ENCODE measurements at regions not wholly inside any gene's neighbourhood (a gene's known extent, or its start where the extent isn't known, plus 50 kb on each side); places are given as distances from the start of the nearest gene placed in this dataset.
"Not testable (repeated sequence)": the region's sequence is repeated elsewhere in the genome, so short reads cannot be mapped to it uniquely, and the experiment has no call there.

GRCh38 chr17:15836249-15836982, 104.3 kb downstream of the TBC1D26 start:
- intact Hi-C loops (cut with DNase I); H3K4me3 ChIP-seq; H3K4me1 ChIP-seq; H3K27ac ChIP-seq; H3K9me3 ChIP-seq; ATAC-seq; H3K27me3 ChIP-seq; DNase-seq; H3K36me3 ChIP-seq: not testable (repeated sequence)

GRCh38 chr17:15836991-15837390, 104.9 kb downstream of the TBC1D26 start:
- H3K9me3 ChIP-seq; H3K27me3 ChIP-seq; H3K36me3 ChIP-seq; intact Hi-C loops (cut with DNase I); DNase-seq; H3K4me1 ChIP-seq; H3K4me3 ChIP-seq; ATAC-seq; H3K27ac ChIP-seq: not testable (repeated sequence)

GRCh38 chr17:15847447-15848229, 97.3 kb upstream of the ADORA2B start:
- DNase-seq, H3K36me3 ChIP-seq, H3K9me3 ChIP-seq: not testable (repeated sequence)

GRCh38 chr17:15849054-15849453, 95.9 kb upstream of the ADORA2B start:
- ATAC-seq: peak; percentile 98
- TF ChIP-seq CTCF (IDR thresholded peaks at IDR 0.05): peak in 1 of 2 donors; percentile 31
- not testable (repeated sequence) for H3K27ac ChIP-seq

More at GRCh38 chr17:15847447-15848229, 97.3 kb upstream of the ADORA2B start:
- H3K27me3 ChIP-seq; intact Hi-C loops (cut with DNase I); H3K4me1 ChIP-seq; H3K27ac ChIP-seq; H3K4me3 ChIP-seq: not testable (repeated sequence)
- ATAC-seq: peak; percentile 56

GRCh38 chr17:15850071-15850470, 94.9 kb upstream of the ADORA2B start:
- ATAC-seq; H3K4me3 ChIP-seq; H3K36me3 ChIP-seq; H3K9me3 ChIP-seq; intact Hi-C loops (cut with DNase I); DNase-seq; H3K4me1 ChIP-seq; H3K27me3 ChIP-seq; H3K27ac ChIP-seq: not testable (repeated sequence)

More at GRCh38 chr17:15849054-15849453, 95.9 kb upstream of the ADORA2B start:
- H3K4me3 ChIP-seq; intact Hi-C loops (cut with DNase I); H3K27me3 ChIP-seq; H3K36me3 ChIP-seq; H3K9me3 ChIP-seq; H3K4me1 ChIP-seq: not testable (repeated sequence)
- DNase-seq: peak in 3 of 4 donors; percentile 25 to 86 (median 72)

GRCh38 chr17:15850687-15851086, 94.2 kb upstream of the ADORA2B start:
- H3K4me1 ChIP-seq; H3K27me3 ChIP-seq; DNase-seq; H3K9me3 ChIP-seq; H3K4me3 ChIP-seq; H3K27ac ChIP-seq; ATAC-seq; H3K36me3 ChIP-seq; intact Hi-C loops (cut with DNase I): not testable (repeated sequence)

- intact Hi-C loops (cut with DNase I): not testable (repeated sequence)
Observed at GRCh38 chr17:15852863-15853262, 92.1 kb upstream of the ADORA2B start.

GRCh38 chr17:15856191-15856590, 88.7 kb upstream of the ADORA2B start:
- ATAC-seq; H3K4me3 ChIP-seq; H3K4me1 ChIP-seq; H3K27ac ChIP-seq; H3K27me3 ChIP-seq; intact Hi-C loops (cut with DNase I); H3K36me3 ChIP-seq; DNase-seq; H3K9me3 ChIP-seq: not testable (repeated sequence)

More at GRCh38 chr17:15852863-15853262, 92.1 kb upstream of the ADORA2B start:
- not testable (repeated sequence) for ATAC-seq, H3K9me3 ChIP-seq, H3K4me3 ChIP-seq, H3K27me3 ChIP-seq, DNase-seq, H3K4me1 ChIP-seq, H3K36me3 ChIP-seq, H3K27ac ChIP-seq

- H3K9me3 ChIP-seq; H3K27ac ChIP-seq; H3K4me1 ChIP-seq; DNase-seq; ATAC-seq; H3K4me3 ChIP-seq; H3K36me3 ChIP-seq; intact Hi-C loops (cut with DNase I); H3K27me3 ChIP-seq: not testable (repeated sequence)
Observed at GRCh38 chr17:15856745-15857144, 88.2 kb upstream of the ADORA2B start.

- H3K36me3 ChIP-seq; H3K27me3 ChIP-seq; H3K4me3 ChIP-seq; H3K9me3 ChIP-seq; H3K4me1 ChIP-seq; intact Hi-C loops (cut with DNase I); DNase-seq; ATAC-seq; H3K27ac ChIP-seq: not testable (repeated sequence)
Observed at GRCh38 chr17:15858082-15858481, 86.8 kb upstream of the ADORA2B start.

- H3K27me3 ChIP-seq; intact Hi-C loops (cut with DNase I); H3K27ac ChIP-seq; H3K9me3 ChIP-seq; H3K4me1 ChIP-seq; H3K36me3 ChIP-seq; DNase-seq; ATAC-seq; H3K4me3 ChIP-seq: not testable (repeated sequence)
Observed at GRCh38 chr17:15860774-15861173, 84.2 kb upstream of the ADORA2B start.

- DNase-seq; intact Hi-C loops (cut with DNase I); H3K27ac ChIP-seq; H3K4me1 ChIP-seq; H3K4me3 ChIP-seq; H3K36me3 ChIP-seq; H3K27me3 ChIP-seq; ATAC-seq; H3K9me3 ChIP-seq: not testable (repeated sequence)
Observed at GRCh38 chr17:15864061-15864460, 80.9 kb upstream of the ADORA2B start.
